ENCODE measurements at regions not wholly inside any gene's neighbourhood (a gene's known extent, or its start where the extent isn't known, plus 50 kb on each side); places are given as distances from the start of the nearest gene placed in this dataset.
"Not testable (repeated sequence)": the region's sequence is repeated elsewhere in the genome, so short reads cannot be mapped to it uniquely, and the experiment has no call there.

GRCh38 chr18:78482378-78482777 lies 497.2 kb upstream of the SALL3 start:
- DNase-seq, result no peak
- H3K4me3 ChIP-seq, result no peak overlapping the region
- no peaks in the 10 kb centered on the region for H3K36me3 ChIP-seq
- ATAC-seq, result no peak
- no peaks in the 10 kb centered on the region for H3K27me3 ChIP-seq
- no peak for TF ChIP-seq CTCF (IDR thresholded peaks at IDR 0.05)
- H3K27ac ChIP-seq, result no peak overlapping the region
- intact Hi-C loops (cut with DNase I), result no loop called here
- H3K4me1 ChIP-seq, result no peaks in the 10 kb centered on the region
- H3K9me3 ChIP-seq, result no peaks in the 10 kb centered on the region

DNA sequence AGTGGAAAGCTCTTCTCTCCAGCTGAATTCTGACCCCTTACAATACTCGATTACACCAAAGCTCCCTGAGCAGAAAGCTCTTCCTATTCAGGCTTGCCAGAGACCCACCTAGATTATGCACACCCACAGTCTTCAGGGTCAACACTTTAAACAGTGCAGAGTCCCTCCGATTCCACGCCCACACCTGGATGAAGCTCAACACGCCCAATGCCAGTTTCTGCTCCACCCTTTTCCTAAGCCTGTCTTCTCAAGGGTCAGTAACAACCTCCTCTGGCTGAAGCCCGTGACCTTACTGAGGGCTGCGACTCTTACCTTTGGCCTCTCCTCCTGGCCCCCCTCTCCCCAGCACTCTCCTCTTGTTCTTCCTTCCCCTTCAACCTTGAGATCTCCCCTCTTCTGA lies 492.0 kb upstream of the SALL3 start:
- H3K4me3 ChIP-seq, result no peak overlapping the region
- H3K4me1 ChIP-seq, result no peaks in the 10 kb centered on the region
- no peak for TF ChIP-seq CTCF (IDR thresholded peaks at IDR 0.05)
- H3K27me3 ChIP-seq, result no peaks in the 10 kb centered on the region
- no peak for ATAC-seq
- DNase-seq, result no peak
- peaks cover 0 to 16% of the 10 kb centered on the region in 2 donors for H3K9me3 ChIP-seq
- H3K36me3 ChIP-seq, result no peaks in the 10 kb centered on the region
- H3K27ac ChIP-seq, result no peak overlapping the region
- intact Hi-C loops (cut with DNase I), result no loop called here

DNA sequence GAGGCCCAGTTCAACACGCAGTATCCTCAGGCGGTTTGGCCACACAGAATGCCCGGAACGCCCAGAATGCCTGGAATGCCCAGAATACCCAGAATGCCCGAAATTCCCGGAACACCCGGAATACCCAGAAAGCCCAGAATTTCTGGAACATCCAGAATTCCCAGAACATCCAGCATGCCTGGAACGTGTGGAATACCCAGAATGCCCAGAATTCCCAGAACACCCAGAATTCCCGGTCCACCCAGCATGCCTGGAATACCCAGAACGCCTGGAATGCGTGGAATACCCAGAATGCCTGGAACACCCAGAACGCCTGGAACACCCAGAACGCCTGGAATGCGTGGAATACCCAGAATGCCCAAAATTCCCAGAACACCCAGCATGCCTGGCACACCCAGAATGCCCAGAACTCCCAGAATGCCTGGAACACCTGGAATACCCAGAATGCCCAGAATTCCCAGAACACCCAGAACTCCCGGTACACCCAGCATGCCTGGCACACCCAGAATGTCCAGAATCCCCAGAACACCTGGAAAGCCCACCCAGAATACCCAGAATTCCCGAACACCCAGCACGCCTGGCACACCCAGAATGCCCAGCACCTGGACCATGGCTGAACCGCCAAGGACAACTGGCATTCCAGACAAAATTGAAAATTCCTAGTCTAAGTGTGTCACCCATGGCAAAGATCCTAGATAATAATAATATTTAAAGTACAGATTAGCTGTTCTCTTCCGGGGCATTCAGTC lies 487.4 kb upstream of the SALL3 start:
- no peaks in the 10 kb centered on the region for H3K27me3 ChIP-seq
- no peaks in the 10 kb centered on the region for H3K36me3 ChIP-seq
- no peak for ATAC-seq
- H3K4me3 ChIP-seq, result no peak overlapping the region
- no peak for DNase-seq
- H3K9me3 ChIP-seq, result peaks cover 0 to 23% of the 10 kb centered on the region in 2 donors
- no peak for TF ChIP-seq CTCF (IDR thresholded peaks at IDR 0.05)
- no peaks in the 10 kb centered on the region for H3K4me1 ChIP-seq
- H3K27ac ChIP-seq, result no peak overlapping the region
- intact Hi-C loops (cut with DNase I), result no loop called here

GRCh38 chr18:78492813-78493371 lies 486.7 kb upstream of the SALL3 start:
- intact Hi-C loops (cut with DNase I), result no loop called here

GRCh38 chr18:78493490-78493889 lies 486.1 kb upstream of the SALL3 start:
- H3K27ac ChIP-seq; ATAC-seq; H3K4me1 ChIP-seq; H3K36me3 ChIP-seq; H3K4me3 ChIP-seq; DNase-seq; H3K27me3 ChIP-seq; intact Hi-C loops (cut with DNase I): not testable (repeated sequence)
- peaks cover 0 to 23% of the 10 kb centered on the region in 2 donors for H3K9me3 ChIP-seq

More at GRCh38 chr18:78492813-78493371, 486.7 kb upstream of the SALL3 start:
- ATAC-seq, result no peak
- Histone ChIP-seq H3K36me3 (no peaks in the 10 kb centered on the region), H3K4me1 (no peaks in the 10 kb centered on the region), H3K4me3 (no peak overlapping the region), H3K27me3 (no peaks in the 10 kb centered on the region), H3K9me3 (peaks cover 0 to 23% of the 10 kb centered on the region in 2 donors), H3K27ac (no peak overlapping the region)
- TF ChIP-seq CTCF (IDR thresholded peaks at IDR 0.05), result no peak
- DNase-seq, result no peak

Measured in left lung (tissue), 4 donors.